SK-N-SH treated with all-trans-retinoic acid at 6 μM for 48 hours (cell line): ENCODE measurements at regions not wholly inside any gene's neighbourhood (a gene's known extent, or its start where the extent isn't known, plus 50 kb on each side); places are given as distances from the start of the nearest gene placed in this dataset.
A peak's percentile ranks its signal among the peaks of the same experiment; 100 is the strongest.

ENCODE experiments used
- ATAC-seq: fragments of 200-7000 bp; cut with Tn5 transposase; 3 replicates; pipeline ENCODE4 v1.9.1; 2020; ENCODE audit warnings: mild to moderate bottlenecking, moderate library complexity
- ARNTL ChIP-seq: fragments of 450-650 bp; formaldehyde crosslinking; IDR thresholded peaks from 2 replicates; pipeline ENCODE4 v1.5.0; 2020; ENCODE audit warnings: low read depth, mild to moderate bottlenecking, moderate library complexity, borderline replicate concordance
- BACH2 ChIP-seq: fragments of 250-450 bp; sonication (Bioruptor Pico); IDR thresholded peaks from 2 replicates; pipeline ENCODE4 v1.9.0; 2021; ENCODE audit warnings: mild to moderate bottlenecking, borderline replicate concordance
- CSDC2 ChIP-seq: fragments of 250-450 bp; sonication (Bioruptor Pico); IDR thresholded peaks from 2 replicates; pipeline ENCODE4 v1.5.0; 2020; ENCODE audit warnings: mild to moderate bottlenecking, moderate library complexity
- GLIS3 ChIP-seq: fragments of 250-450 bp; sonication (Bioruptor Pico); IDR thresholded peaks from 2 replicates; pipeline ENCODE4 v1.5.0; 2020; ENCODE audit warnings: mild to moderate bottlenecking, moderate library complexity
- ISL1 ChIP-seq: fragments of 250-450 bp; sonication (Bioruptor Pico); IDR thresholded peaks from 2 replicates; pipeline ENCODE4 v2.1.2; 2022; ENCODE audit warnings: mild to moderate bottlenecking, moderate library complexity
- OSR1 ChIP-seq: fragments of 250-450 bp; sonication (Bioruptor Pico); IDR thresholded peaks from 2 replicates; pipeline ENCODE4 v1.8.0; 2022; ENCODE audit warnings: moderate library complexity, mild to moderate bottlenecking, inconsistent platforms
- PATZ1 ChIP-seq: fragments of 250-450 bp; sonication (Bioruptor Pico); IDR thresholded peaks from 2 replicates; pipeline ENCODE4 v1.8.0; 2020; ENCODE audit warnings: mild to moderate bottlenecking, moderate library complexity, borderline replicate concordance
- PPARA ChIP-seq: fragments of 250-450 bp; sonication (Bioruptor Pico); IDR thresholded peaks from 2 replicates; pipeline ENCODE4 v1.5.0; 2020; ENCODE audit warnings: mild to moderate bottlenecking, borderline replicate concordance
- RARB ChIP-seq: fragments of 250-450 bp; sonication (Bioruptor Pico); IDR thresholded peaks from 2 replicates; pipeline ENCODE4 v1.8.0; 2021; ENCODE audit warnings: mild to moderate bottlenecking, moderate library complexity
- SNAI2 ChIP-seq: fragments of 250-450 bp; sonication (Bioruptor Pico); IDR thresholded peaks from 2 replicates; pipeline ENCODE4 v1.5.0; 2020; ENCODE audit warnings: mild to moderate bottlenecking, moderate library complexity
- TCF4 ChIP-seq: fragments of 250-450 bp; sonication (Bioruptor Pico); IDR thresholded peaks from 2 replicates; pipeline ENCODE4 v1.8.0; 2021; ENCODE audit warnings: mild to moderate bottlenecking, moderate library complexity, borderline replicate concordance
- TOX ChIP-seq: fragments of 250-450 bp; sonication (Bioruptor Pico); IDR thresholded peaks from 2 replicates; pipeline ENCODE4 v1.8.0; 2021; ENCODE audit warnings: mild to moderate bottlenecking, moderate library complexity, borderline replicate concordance
- ZC3H10 ChIP-seq: fragments of 250-450 bp; sonication (Bioruptor Pico); IDR thresholded peaks from 2 replicates; pipeline ENCODE4 v1.5.1; 2021; ENCODE audit warnings: mild to moderate bottlenecking, moderate library complexity
- ZFP3 ChIP-seq: fragments of 250-450 bp; sonication (Bioruptor Pico); IDR thresholded peaks from 2 replicates; pipeline ENCODE4 v1.5.0; 2020; ENCODE audit warnings: mild to moderate bottlenecking, moderate library complexity
- ZNF565 ChIP-seq: fragments of 450-650 bp; formaldehyde crosslinking; conservative IDR thresholded peaks from 2 replicates; pipeline ENCODE4 v1.5.0; 2020; ENCODE audit warnings: low read depth, mild to moderate bottlenecking, moderate library complexity
- ZNF70 ChIP-seq: fragments of 450-650 bp; formaldehyde crosslinking; IDR thresholded peaks from 2 replicates; pipeline ENCODE4 v1.5.0; 2020; ENCODE audit warnings: mild to moderate bottlenecking, moderate library complexity
- ZNF8 ChIP-seq: fragments of 450-650 bp; formaldehyde crosslinking; IDR thresholded peaks from 2 replicates; pipeline ENCODE4 v1.5.0; 2020; ENCODE audit warnings: mild to moderate bottlenecking, moderate library complexity
- TF ChIP-seq, protein P1 (sequence below): fragments of 250-450 bp; sonication (Bioruptor Pico); IDR thresholded peaks from 2 replicates; pipeline ENCODE4 v1.8.0; 2021; ENCODE audit warnings: low read depth, mild to moderate bottlenecking, moderate library complexity, borderline replicate concordance
- TF ChIP-seq, protein P2 (sequence below): fragments of 250-450 bp; sonication (Bioruptor Pico); IDR thresholded peaks from 2 replicates; pipeline ENCODE4 v1.5.0; 2020; ENCODE audit warnings: mild to moderate bottlenecking, moderate library complexity
- TF ChIP-seq, protein P3 (sequence below): fragments of 250-450 bp; sonication (Bioruptor Pico); IDR thresholded peaks from 2 replicates; pipeline ENCODE4 v1.5.1; 2021; ENCODE audit warnings: mild to moderate bottlenecking, moderate library complexity

DNA sequence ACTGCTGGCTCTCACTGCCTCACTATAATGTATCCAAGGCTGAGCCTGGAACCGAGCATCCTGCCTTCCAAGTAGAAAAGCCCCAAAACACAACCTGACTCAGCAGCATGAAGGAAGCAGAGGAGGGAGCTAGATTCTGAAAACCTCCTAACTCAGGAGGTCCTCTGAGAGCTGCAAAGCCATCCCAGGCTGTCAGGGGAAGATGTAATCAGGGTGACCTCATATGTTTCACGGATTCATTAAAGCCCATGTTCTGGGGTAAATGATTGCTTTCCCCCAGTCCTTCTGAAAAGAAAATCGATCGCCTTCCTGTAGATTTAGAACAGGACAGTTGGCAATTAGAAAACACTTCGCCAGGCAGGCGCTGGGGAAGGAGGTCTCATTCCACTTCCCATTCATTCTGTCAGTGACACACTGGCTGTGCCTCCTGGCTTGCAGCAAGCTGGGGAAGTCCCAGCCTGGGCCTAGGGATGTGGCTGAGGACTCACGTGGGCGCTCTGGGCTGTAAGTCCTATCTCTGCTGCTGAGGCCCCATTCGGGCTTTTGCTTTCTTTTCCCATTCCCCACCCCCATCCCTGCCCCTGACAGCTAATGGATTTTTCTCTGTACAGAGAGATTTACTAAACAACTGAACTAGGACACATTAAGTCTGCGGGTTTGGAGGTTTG is 75.7 kb upstream of the TMEM132E start:
- no peak for ATAC-seq
- TF ChIP-seq CSDC2, result no peak
- TF ChIP-seq, protein P1, sequence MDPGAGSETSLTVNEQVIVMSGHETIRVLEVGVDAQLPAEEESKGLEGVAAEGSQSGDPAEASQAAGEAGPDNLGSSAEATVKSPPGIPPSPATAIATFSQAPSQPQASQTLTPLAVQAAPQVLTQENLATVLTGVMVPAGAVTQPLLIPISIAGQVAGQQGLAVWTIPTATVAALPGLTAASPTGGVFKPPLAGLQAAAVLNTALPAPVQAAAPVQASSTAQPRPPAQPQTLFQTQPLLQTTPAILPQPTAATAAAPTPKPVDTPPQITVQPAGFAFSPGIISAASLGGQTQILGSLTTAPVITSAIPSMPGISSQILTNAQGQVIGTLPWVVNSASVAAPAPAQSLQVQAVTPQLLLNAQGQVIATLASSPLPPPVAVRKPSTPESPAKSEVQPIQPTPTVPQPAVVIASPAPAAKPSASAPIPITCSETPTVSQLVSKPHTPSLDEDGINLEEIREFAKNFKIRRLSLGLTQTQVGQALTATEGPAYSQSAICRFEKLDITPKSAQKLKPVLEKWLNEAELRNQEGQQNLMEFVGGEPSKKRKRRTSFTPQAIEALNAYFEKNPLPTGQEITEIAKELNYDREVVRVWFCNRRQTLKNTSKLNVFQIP (CRISPR knock-in tag), result no peak
- TF ChIP-seq ZNF8 (CRISPR knock-in tag), result no peak
- TF ChIP-seq ISL1 (CRISPR knock-in tag), result no peak
- no peak for TF ChIP-seq ZC3H10 (CRISPR knock-in tag)
- TF ChIP-seq TOX (CRISPR knock-in tag), result no peak
- TF ChIP-seq OSR1 (CRISPR knock-in tag), result no peak
- no peak for TF ChIP-seq RARB
- TF ChIP-seq, all 23 proteins: peak for 0

- TF ChIP-seq BACH2 (CRISPR knock-in tag) (no peak), ARNTL (CRISPR knock-in tag) (no peak), PATZ1 (no peak), PPARA (CRISPR knock-in tag) (no peak), GLIS3 (CRISPR knock-in tag) (no peak), RARB (no peak), TOX (CRISPR knock-in tag) (no peak), ZNF70 (CRISPR knock-in tag) (no peak), ZNF8 (CRISPR knock-in tag) (no peak), SNAI2 (no peak), ISL1 (CRISPR knock-in tag) (no peak), ZNF565 (no peak), ZC3H10 (CRISPR knock-in tag) (no peak)
- TF ChIP-seq, protein P2, sequence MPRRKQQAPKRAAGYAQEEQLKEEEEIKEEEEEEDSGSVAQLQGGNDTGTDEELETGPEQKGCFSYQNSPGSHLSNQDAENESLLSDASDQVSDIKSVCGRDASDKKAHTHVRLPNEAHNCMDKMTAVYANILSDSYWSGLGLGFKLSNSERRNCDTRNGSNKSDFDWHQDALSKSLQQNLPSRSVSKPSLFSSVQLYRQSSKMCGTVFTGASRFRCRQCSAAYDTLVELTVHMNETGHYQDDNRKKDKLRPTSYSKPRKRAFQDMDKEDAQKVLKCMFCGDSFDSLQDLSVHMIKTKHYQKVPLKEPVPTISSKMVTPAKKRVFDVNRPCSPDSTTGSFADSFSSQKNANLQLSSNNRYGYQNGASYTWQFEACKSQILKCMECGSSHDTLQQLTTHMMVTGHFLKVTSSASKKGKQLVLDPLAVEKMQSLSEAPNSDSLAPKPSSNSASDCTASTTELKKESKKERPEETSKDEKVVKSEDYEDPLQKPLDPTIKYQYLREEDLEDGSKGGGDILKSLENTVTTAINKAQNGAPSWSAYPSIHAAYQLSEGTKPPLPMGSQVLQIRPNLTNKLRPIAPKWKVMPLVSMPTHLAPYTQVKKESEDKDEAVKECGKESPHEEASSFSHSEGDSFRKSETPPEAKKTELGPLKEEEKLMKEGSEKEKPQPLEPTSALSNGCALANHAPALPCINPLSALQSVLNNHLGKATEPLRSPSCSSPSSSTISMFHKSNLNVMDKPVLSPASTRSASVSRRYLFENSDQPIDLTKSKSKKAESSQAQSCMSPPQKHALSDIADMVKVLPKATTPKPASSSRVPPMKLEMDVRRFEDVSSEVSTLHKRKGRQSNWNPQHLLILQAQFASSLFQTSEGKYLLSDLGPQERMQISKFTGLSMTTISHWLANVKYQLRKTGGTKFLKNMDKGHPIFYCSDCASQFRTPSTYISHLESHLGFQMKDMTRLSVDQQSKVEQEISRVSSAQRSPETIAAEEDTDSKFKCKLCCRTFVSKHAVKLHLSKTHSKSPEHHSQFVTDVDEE, result no peak
- ATAC-seq, result no peak
These were observed 77.0 kb upstream of the TMEM132E start for GRCh38 chr17:34502426-34502825.

- ATAC-seq, result peak; percentile 44; the same call in 1 of the 3 replicates
- no peak for TF ChIP-seq OSR1 (CRISPR knock-in tag)
- no peak for TF ChIP-seq TCF4 (CRISPR knock-in tag)
- TF ChIP-seq RARB, result no peak
- no peak for TF ChIP-seq ZNF70 (CRISPR knock-in tag)
- no peak for TF ChIP-seq ZNF565
- no peak for TF ChIP-seq PATZ1
- TF ChIP-seq, protein P2, result no peak
- TF ChIP-seq, protein P3, sequence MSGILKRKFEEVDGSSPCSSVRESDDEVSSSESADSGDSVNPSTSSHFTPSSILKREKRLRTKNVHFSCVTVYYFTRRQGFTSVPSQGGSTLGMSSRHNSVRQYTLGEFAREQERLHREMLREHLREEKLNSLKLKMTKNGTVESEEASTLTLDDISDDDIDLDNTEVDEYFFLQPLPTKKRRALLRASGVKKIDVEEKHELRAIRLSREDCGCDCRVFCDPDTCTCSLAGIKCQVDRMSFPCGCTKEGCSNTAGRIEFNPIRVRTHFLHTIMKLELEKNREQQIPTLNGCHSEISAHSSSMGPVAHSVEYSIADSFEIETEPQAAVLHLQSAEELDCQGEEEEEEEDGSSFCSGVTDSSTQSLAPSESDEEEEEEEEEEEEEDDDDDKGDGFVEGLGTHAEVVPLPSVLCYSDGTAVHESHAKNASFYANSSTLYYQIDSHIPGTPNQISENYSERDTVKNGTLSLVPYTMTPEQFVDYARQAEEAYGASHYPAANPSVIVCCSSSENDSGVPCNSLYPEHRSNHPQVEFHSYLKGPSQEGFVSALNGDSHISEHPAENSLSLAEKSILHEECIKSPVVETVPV (CRISPR knock-in tag), result no peak
- no peak for TF ChIP-seq ARNTL (CRISPR knock-in tag)
- no peak for TF ChIP-seq GLIS3 (CRISPR knock-in tag)
- TF ChIP-seq CSDC2, result no peak
- TF ChIP-seq ZFP3, result no peak
- TF ChIP-seq ZNF8 (CRISPR knock-in tag), result no peak
- no peak for TF ChIP-seq PPARA (CRISPR knock-in tag)
- TF ChIP-seq TOX (CRISPR knock-in tag), result no peak
- TF ChIP-seq, protein P1 (CRISPR knock-in tag), result no peak
These were observed 79.8 kb upstream of the TMEM132E start for GRCh38 chr17:34499576-34499975.
